H1 (cell line): ENCODE measurements at regions not wholly inside any gene's neighbourhood (a gene's known extent, or its start where the extent isn't known, plus 50 kb on each side); places are given as distances from the start of the nearest gene placed in this dataset.

Experiments
- CTCF ChIA-PET: fragments of 300-600 bp; sonication (Branson Sonifier 250); formaldehyde crosslinking; loops from one replicate; lab custom pipeline; 2021; ENCODE audit not compliant: partially characterized antibody; lab: Charles Lee
- POLR2A ChIA-PET: fragments of 300-600 bp; sonication (Branson Sonifier 250); formaldehyde crosslinking; loops from one replicate; lab custom pipeline; 2021; ENCODE audit warnings: inconsistent platforms; ENCODE audit not compliant: partially characterized antibody; lab: Charles Lee
- DNase-seq, 2 experiments: peaks; one replicate each; pipeline versions ENCODE4 v3.0.0 to v3.0.0-alpha.2; 2010 to 2022; ENCODE audit warnings: low spot score in 2 of 2, low read depth in 1 of 2, mixed read lengths in 1 of 2
- FAIRE-seq: peaks from 2 replicates; lab custom pipeline; 2011; peaks lifted over from hg19 to GRCh38; lab: Jason Lieb, UNC
- H2AFZ ChIP-seq: 2 replicates; pipeline ENCODE4 v1.8.1; 2012; ENCODE audit warnings: low read length, inconsistent platforms
- H2AK5ac ChIP-seq: 2 replicates; pipeline ENCODE4 v1.6.1; 2013; ENCODE audit warnings: low read depth, low read length
- H2BK120ac ChIP-seq: replicated peaks from 2 replicates; pipeline ENCODE3; 2013; ENCODE audit warnings: low read depth, low read length, inconsistent platforms
- H2BK12ac ChIP-seq: 2 replicates; pipeline ENCODE4 v1.6.1; 2013; ENCODE audit warnings: low read depth, low read length
- H2BK15ac ChIP-seq: 2 replicates; pipeline ENCODE4 v1.6.1; 2013; ENCODE audit warnings: low read length
- H2BK20ac ChIP-seq: 2 replicates; pipeline ENCODE4 v1.6.1; 2013; ENCODE audit warnings: low read length
- H2BK5ac ChIP-seq: 2 replicates; pipeline ENCODE4 v1.6.1; 2013; ENCODE audit warnings: low read depth, low read length
- H3K14ac ChIP-seq: 2 replicates; pipeline ENCODE4 v1.6.1; 2013; ENCODE audit warnings: inconsistent platforms; ENCODE audit not compliant: insufficient read length
- H3K18ac ChIP-seq: 2 replicates; pipeline ENCODE4 v1.6.1; 2013; ENCODE audit warnings: low read length; ENCODE audit errors: extremely low read depth
- H3K23ac ChIP-seq: 2 replicates; pipeline ENCODE4 v1.6.1; 2013; ENCODE audit warnings: inconsistent platforms; ENCODE audit not compliant: insufficient read length
- H3K23me2 ChIP-seq: 2 replicates; pipeline ENCODE4 v1.6.1; 2013; ENCODE audit warnings: low read depth, low read length
- H3K27ac ChIP-seq: 2 replicates; pipeline ENCODE4 v1.6.1; 2011; ENCODE audit warnings: low read depth, low read length, inconsistent platforms
- H3K27me3 ChIP-seq, 4 experiments: replicated peaks in 1 of 4; 1 replicate in 1 of 4; 2 replicates in 3 of 4; pipeline versions ENCODE4 v1.6.1 to v1.8.1; 2011 to 2013; ENCODE audit warnings: low read length in 3 of 4, mild to moderate bottlenecking in 3 of 4, inconsistent platforms in 2 of 4, mixed read lengths in 2 of 4, moderate library complexity in 1 of 4; ENCODE audit not compliant: control insufficient read depth in 3 of 4, insufficient read depth in 3 of 4; ENCODE audit errors: extremely low read depth in 1 of 4
- H3K36me3 ChIP-seq, 4 experiments: 2 replicates each; pipeline versions ENCODE4 v1.6.1 to v1.8.1; 2011 to 2013; ENCODE audit warnings: mild to moderate bottlenecking in 4 of 4, low read length in 3 of 4, moderate library complexity in 2 of 4, control low read depth in 1 of 4, inconsistent platforms in 1 of 4; ENCODE audit not compliant: insufficient read depth in 4 of 4, control insufficient read depth in 2 of 4
- H3K4ac ChIP-seq: replicated peaks from 2 replicates; pipeline ENCODE3; 2013; ENCODE audit warnings: low read length, low read depth, mixed read lengths, inconsistent platforms; ENCODE audit not compliant: insufficient read length
- H3K4me1 ChIP-seq, 4 experiments: replicated peaks in 1 of 4; 1 replicate in 1 of 4; 2 replicates in 3 of 4; pipeline versions ENCODE4 v1.6.1 to v1.8.1; 2011 to 2013; ENCODE audit warnings: low read length in 3 of 4, inconsistent platforms in 2 of 4, mixed read lengths in 1 of 4; ENCODE audit not compliant: insufficient read depth in 4 of 4, control insufficient read depth in 3 of 4
- H3K4me2 ChIP-seq, 2 experiments: 2 replicates each; pipeline versions ENCODE4 v1.6.1 to v1.8.1; 2011 to 2013; ENCODE audit warnings: low read depth in 2 of 2, low read length in 2 of 2, control low read depth in 1 of 2, inconsistent platforms in 1 of 2, mild to moderate bottlenecking in 1 of 2; ENCODE audit not compliant: insufficient read depth in 1 of 2
- H3K4me3 ChIP-seq, 4 experiments: fragments of 200-600, 300-600 bp in 1 of 4; sonication (generic), shearing (Covaris generic), sonication (Bioruptor Twin) in 1 of 4; 2 replicates each; pipeline versions ENCODE4 v1.5.1 to v1.8.1; 2011 to 2016; ENCODE audit warnings: low read length in 4 of 4, low read depth in 3 of 4, control low read depth in 2 of 4, inconsistent platforms in 2 of 4, mild to moderate bottlenecking in 2 of 4, mixed read lengths in 1 of 4, moderate library complexity in 1 of 4; ENCODE audit not compliant: insufficient read depth in 2 of 4; ENCODE audit errors: extremely low read depth in 1 of 4
- H3K56ac ChIP-seq: replicated peaks from 2 replicates; pipeline ENCODE3; 2013; ENCODE audit warnings: low read depth, mild to moderate bottlenecking, mixed read lengths, low read length, inconsistent platforms; ENCODE audit not compliant: insufficient read length
- H3K79me1 ChIP-seq: 2 replicates; pipeline ENCODE4 v1.6.1; 2013; ENCODE audit warnings: low read depth, low read length, control low read depth
- H3K79me2 ChIP-seq, 2 experiments: 2 replicates each; pipeline versions ENCODE4 v1.6.1 to v1.8.1; 2012 to 2013; ENCODE audit warnings: low read length in 2 of 2, mild to moderate bottlenecking in 2 of 2, inconsistent platforms in 1 of 2; ENCODE audit not compliant: insufficient read depth in 2 of 2, control insufficient read depth in 1 of 2
- H3K9ac ChIP-seq, 4 experiments: replicated peaks in 1 of 4; 1 replicate in 1 of 4; 2 replicates in 3 of 4; pipeline versions ENCODE4 v1.6.1 to v1.8.1; 2011 to 2013; ENCODE audit warnings: low read depth in 3 of 4, low read length in 3 of 4, control low read depth in 2 of 4, mild to moderate bottlenecking in 2 of 4, moderate library complexity in 2 of 4, inconsistent platforms in 1 of 4; ENCODE audit errors: extremely low read depth in 1 of 4
- H3K9me3 ChIP-seq, 2 experiments: 2 replicates each; pipeline versions ENCODE4 v1.6.1 to v1.8.1; 2012 to 2013; ENCODE audit warnings: mild to moderate bottlenecking in 2 of 2, moderate library complexity in 2 of 2, control low read depth in 1 of 2, inconsistent platforms in 1 of 2, low read depth in 1 of 2, low read length in 1 of 2, mixed read lengths in 1 of 2; ENCODE audit not compliant: insufficient read depth in 2 of 2
- H4K20me1 ChIP-seq, 2 experiments: replicated peaks in 1 of 2; 2 replicates each; pipeline versions ENCODE3 to v1.8.1; 2011 to 2013; ENCODE audit warnings: inconsistent platforms in 2 of 2, low read length in 2 of 2, mild to moderate bottlenecking in 1 of 2; ENCODE audit not compliant: insufficient read depth in 2 of 2, control insufficient read depth in 1 of 2
- H4K5ac ChIP-seq: 2 replicates; pipeline ENCODE4 v1.6.1; 2013; ENCODE audit warnings: low read length, low read depth, mixed read lengths, inconsistent platforms; ENCODE audit not compliant: insufficient read length
- H4K8ac ChIP-seq: 2 replicates; pipeline ENCODE4 v1.8.0; 2013; ENCODE audit warnings: mild to moderate bottlenecking, moderate library complexity, low read length, inconsistent platforms; ENCODE audit not compliant: insufficient read depth; ENCODE audit errors: extremely low read depth
- H4K91ac ChIP-seq: replicated peaks from 2 replicates; pipeline ENCODE3; 2013; ENCODE audit warnings: low read length, mixed read lengths, inconsistent platforms; ENCODE audit not compliant: insufficient read length
- CBX8 ChIP-seq: fragments of 300-800, 300-1000 bp; sonication (generic); IDR thresholded peaks from 2 replicates; pipeline ENCODE4 v1.7.1; 2016; ENCODE audit warnings: low read depth, low read length, borderline replicate concordance
- CHD2 ChIP-seq: IDR thresholded peaks from 2 replicates; pipeline ENCODE4 v1.6.1; 2012; ENCODE audit warnings: low read length, improper control_type of control experiment
- HDAC6 ChIP-seq: IDR thresholded peaks from one replicate; pipeline ENCODE4 v1.7.1; 2012; ENCODE audit warnings: low read depth, mild to moderate bottlenecking, inconsistent platforms, low read length, moderate library complexity
- KDM4A ChIP-seq: IDR thresholded peaks from one replicate; pipeline ENCODE4 v1.7.1; 2012; ENCODE audit warnings: low read depth, mild to moderate bottlenecking, moderate library complexity, low read length, inconsistent platforms; ENCODE audit not compliant: severe bottlenecking
- KDM5A ChIP-seq: fragments of 200-600 bp; IDR thresholded peaks from 2 replicates; pipeline ENCODE4 v1.7.1; 2012; ENCODE audit warnings: mild to moderate bottlenecking, low read length, inconsistent platforms, mixed read lengths
- POU5F1 ChIP-seq: IDR thresholded peaks from 2 replicates; pipeline ENCODE4 v1.6.1; 2011; ENCODE audit warnings: low read depth, mild to moderate bottlenecking, low read length, moderate library complexity
- RXRA ChIP-seq: IDR thresholded peaks from 2 replicates; pipeline ENCODE4 v1.6.1; 2011; ENCODE audit warnings: low read depth, mild to moderate bottlenecking, low read length, moderate library complexity; ENCODE audit not compliant: insufficient read depth
- SIX5 ChIP-seq: IDR thresholded peaks from 2 replicates; pipeline ENCODE4 v1.6.1; 2011; ENCODE audit warnings: mild to moderate bottlenecking, low read depth, low read length
- SP1 ChIP-seq: IDR thresholded peaks from 2 replicates; pipeline ENCODE4 v1.6.1; 2011; ENCODE audit warnings: low read depth, low read length
- SUZ12 ChIP-seq: fragments of 200-600 bp; sonication (generic); IDR thresholded peaks from 2 replicates; pipeline ENCODE4 v1.6.1; 2012; ENCODE audit warnings: mild to moderate bottlenecking, inconsistent platforms, low read length, moderate library complexity, mixed read lengths
- TF ChIP-seq, protein P1 (sequence below): IDR thresholded peaks from 2 replicates; pipeline ENCODE4 v1.6.1; 2011; ENCODE audit warnings: low read depth, mild to moderate bottlenecking, low read length; ENCODE audit not compliant: insufficient read depth

DNA sequence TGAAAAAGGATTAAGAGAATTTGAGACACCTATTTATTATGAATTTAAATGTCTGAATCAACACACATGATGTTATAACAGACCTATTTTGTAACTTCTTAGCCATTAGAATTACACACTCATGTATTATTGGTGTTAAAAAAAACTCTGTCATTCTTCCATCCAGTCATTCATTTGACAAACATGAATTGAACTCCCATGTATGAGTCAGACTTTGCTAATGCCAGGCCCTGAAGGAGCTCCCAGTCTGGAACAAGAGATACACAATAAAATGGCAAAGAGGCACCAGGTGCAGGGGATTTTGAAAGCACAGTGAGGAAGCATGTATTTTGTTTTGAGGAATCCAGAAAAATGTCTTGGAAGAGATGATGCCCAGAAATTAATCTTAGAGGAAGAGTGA lies 87.7 kb upstream of the EFHC2 start:
- Histone ChIP-seq H3K27me3 (no peaks in the 10 kb centered on the region), H3K9me3 (no peaks in the 10 kb centered on the region), H2BK15ac (no peak overlapping the region), H3K79me2 (no peaks in the 10 kb centered on the region), H3K56ac (no peak overlapping the region), H3K23me2 (no peaks in the 10 kb centered on the region), H2BK20ac (no peak overlapping the region), H3K18ac (no peak overlapping the region), H4K20me1 (no peaks in the 10 kb centered on the region), H3K4me1 (no peaks in the 10 kb centered on the region), H2AFZ (no peak overlapping the region), H2AK5ac (no peak overlapping the region), H2BK12ac (no peak overlapping the region), H3K4ac (no peak overlapping the region), H3K79me1 (no peaks in the 10 kb centered on the region), H4K5ac (no peak overlapping the region), H3K9ac (no peak overlapping the region), H3K27ac (no peak overlapping the region), H3K4me2 (no peak overlapping the region), H3K23ac (no peak overlapping the region), H4K91ac (no peak overlapping the region), H3K14ac (no peak overlapping the region), H2BK120ac (no peak overlapping the region), H3K36me3 (no peaks in the 10 kb centered on the region), H2BK5ac (no peak overlapping the region), H4K8ac (no peak overlapping the region), H3K4me3 (no peak overlapping the region)
- no peak for TF ChIP-seq HDAC6
- TF ChIP-seq CHD2, result no peak
- no peak for TF ChIP-seq CBX8
- TF ChIP-seq, protein P1, sequence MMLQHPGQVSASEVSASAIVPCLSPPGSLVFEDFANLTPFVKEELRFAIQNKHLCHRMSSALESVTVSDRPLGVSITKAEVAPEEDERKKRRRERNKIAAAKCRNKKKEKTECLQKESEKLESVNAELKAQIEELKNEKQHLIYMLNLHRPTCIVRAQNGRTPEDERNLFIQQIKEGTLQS, result no peak
- TF ChIP-seq KDM4A, result no peak
- no peak for TF ChIP-seq SUZ12
- TF ChIP-seq POU5F1, result no peak
- no peak for TF ChIP-seq SIX5
- no peak for TF ChIP-seq SP1
- TF ChIP-seq KDM5A, result no peak
- no peak for TF ChIP-seq RXRA
- ChIA-PET CTCF (no interaction called here), POLR2A (no interaction called here)
- no peak for FAIRE-seq
- DNase-seq, result no peak
